ENCODE measurements at regions not wholly inside any gene's neighbourhood (a gene's known extent, or its start where the extent isn't known, plus 50 kb on each side); places are given as distances from the start of the nearest gene placed in this dataset.

DNA sequence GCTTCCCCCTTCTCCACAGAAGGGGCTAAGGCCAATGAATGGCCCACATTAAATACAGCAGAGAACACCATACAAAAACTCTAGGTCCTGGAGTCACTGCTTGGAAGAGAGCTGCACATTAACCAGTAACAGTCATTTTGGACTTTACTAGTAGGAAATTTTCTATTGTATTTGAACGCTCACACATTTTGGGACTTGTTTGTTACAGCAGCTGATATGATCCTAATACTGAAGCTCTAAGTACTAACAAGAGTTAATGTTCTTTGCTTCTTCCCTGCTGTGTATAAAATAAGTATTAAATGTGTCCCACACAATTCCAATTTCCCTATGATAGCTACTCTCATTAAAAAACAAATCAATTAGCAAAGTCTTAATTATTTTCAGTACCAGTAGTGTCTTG lies 148.3 kb upstream of the IRX3 start:
- Histone ChIP-seq H3K4me3 (no peak overlapping the region), H3K4me1 (no peaks in the 10 kb centered on the region), H3K36me3 (no peaks in the 10 kb centered on the region), H3K27ac (no peak overlapping the region), H3K27me3 (no peaks in the 10 kb centered on the region), H3K9me3 (no peaks in the 10 kb centered on the region)
- intact Hi-C loops (cut with DNase I): no loop called here
- no peak for DNase-seq (ENCODE audit: low spot score in 2 of 2)
- TF ChIP-seq, protein P1, sequence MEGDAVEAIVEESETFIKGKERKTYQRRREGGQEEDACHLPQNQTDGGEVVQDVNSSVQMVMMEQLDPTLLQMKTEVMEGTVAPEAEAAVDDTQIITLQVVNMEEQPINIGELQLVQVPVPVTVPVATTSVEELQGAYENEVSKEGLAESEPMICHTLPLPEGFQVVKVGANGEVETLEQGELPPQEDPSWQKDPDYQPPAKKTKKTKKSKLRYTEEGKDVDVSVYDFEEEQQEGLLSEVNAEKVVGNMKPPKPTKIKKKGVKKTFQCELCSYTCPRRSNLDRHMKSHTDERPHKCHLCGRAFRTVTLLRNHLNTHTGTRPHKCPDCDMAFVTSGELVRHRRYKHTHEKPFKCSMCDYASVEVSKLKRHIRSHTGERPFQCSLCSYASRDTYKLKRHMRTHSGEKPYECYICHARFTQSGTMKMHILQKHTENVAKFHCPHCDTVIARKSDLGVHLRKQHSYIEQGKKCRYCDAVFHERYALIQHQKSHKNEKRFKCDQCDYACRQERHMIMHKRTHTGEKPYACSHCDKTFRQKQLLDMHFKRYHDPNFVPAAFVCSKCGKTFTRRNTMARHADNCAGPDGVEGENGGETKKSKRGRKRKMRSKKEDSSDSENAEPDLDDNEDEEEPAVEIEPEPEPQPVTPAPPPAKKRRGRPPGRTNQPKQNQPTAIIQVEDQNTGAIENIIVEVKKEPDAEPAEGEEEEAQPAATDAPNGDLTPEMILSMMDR (IDR thresholded peaks at IDR 0.05): no peak

DNA sequence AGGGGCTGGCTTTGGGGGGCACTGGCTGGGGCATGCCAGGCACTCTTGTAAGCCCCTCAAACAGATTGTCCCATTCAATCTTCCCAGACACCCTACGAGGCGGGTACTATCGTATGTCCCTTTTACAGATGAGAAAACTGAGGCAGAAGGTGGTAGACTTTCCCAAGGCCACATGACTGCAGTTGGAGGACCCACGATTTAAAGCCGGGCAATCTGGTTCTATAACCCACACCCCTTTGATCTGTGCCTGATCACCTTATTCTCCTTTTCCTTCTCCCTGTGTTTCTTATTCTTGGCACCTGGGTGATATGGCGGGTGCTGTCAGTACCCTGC lies 146.3 kb upstream of the IRX3 start:
- no peak overlapping the region for H3K27ac ChIP-seq
- H3K27me3 ChIP-seq: no peaks in the 10 kb centered on the region
- TF ChIP-seq, protein P1 (IDR thresholded peaks at IDR 0.05): no peak
- H3K9me3 ChIP-seq: no peaks in the 10 kb centered on the region
- no peaks in the 10 kb centered on the region for H3K4me1 ChIP-seq
- H3K36me3 ChIP-seq: no peaks in the 10 kb centered on the region
- no peak overlapping the region for H3K4me3 ChIP-seq
- intact Hi-C loops (cut with DNase I): no loop called here
- no peak for DNase-seq (ENCODE audit: low spot score in 2 of 2)

DNA sequence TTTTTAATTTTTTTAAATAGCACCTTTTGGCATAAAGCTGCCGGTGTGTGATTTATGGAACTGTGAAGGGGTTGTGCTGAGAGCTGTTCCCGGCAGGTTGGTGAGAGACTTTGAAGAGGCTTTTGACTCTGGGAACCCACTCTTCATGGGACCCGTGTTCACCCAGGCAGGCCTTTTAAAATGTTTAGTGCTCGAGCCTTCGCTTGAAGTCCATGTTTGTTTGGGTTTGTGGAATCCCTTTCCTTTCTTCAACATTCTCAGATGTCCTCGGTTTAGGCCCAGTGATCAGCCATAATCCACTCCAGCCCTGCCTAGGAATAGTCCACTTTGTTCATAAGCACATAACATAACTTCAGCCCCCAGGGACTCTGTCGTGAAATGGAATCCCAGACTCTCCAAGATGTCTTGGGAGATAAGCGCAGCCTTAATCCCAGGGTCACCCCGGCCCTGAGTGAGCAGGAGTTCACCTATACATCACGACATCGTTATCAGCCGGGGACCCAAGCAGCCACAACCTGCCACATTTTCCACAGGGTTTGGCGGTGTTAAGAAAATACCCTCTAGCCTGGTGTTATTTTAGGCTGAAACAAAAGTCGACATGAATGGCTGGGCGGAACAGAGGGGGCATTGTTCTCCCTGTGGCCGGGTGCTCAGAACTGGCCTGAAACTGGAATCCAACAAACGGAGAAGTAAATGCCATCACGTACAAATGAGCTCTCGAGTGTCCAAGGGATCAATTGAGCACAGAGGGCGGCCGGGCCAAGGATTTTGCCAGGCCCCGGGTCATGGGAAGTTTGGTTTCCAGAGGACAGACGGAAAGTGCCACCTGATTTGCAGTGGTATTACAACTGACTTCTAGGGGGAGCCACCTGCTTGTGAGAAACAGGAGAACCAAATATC lies 145.7 kb upstream of the IRX3 start:
- TF ChIP-seq, protein P1 (IDR thresholded peaks at IDR 0.05): no peak
- intact Hi-C loops (cut with DNase I): no loop called here
- Histone ChIP-seq H3K4me3 (no peak overlapping the region), H3K9me3 (no peaks in the 10 kb centered on the region), H3K27me3 (no peaks in the 10 kb centered on the region), H3K27ac (no peak overlapping the region), H3K36me3 (no peaks in the 10 kb centered on the region), H3K4me1 (no peaks in the 10 kb centered on the region)
- no peak for DNase-seq (ENCODE audit: low spot score in 2 of 2)

DNA sequence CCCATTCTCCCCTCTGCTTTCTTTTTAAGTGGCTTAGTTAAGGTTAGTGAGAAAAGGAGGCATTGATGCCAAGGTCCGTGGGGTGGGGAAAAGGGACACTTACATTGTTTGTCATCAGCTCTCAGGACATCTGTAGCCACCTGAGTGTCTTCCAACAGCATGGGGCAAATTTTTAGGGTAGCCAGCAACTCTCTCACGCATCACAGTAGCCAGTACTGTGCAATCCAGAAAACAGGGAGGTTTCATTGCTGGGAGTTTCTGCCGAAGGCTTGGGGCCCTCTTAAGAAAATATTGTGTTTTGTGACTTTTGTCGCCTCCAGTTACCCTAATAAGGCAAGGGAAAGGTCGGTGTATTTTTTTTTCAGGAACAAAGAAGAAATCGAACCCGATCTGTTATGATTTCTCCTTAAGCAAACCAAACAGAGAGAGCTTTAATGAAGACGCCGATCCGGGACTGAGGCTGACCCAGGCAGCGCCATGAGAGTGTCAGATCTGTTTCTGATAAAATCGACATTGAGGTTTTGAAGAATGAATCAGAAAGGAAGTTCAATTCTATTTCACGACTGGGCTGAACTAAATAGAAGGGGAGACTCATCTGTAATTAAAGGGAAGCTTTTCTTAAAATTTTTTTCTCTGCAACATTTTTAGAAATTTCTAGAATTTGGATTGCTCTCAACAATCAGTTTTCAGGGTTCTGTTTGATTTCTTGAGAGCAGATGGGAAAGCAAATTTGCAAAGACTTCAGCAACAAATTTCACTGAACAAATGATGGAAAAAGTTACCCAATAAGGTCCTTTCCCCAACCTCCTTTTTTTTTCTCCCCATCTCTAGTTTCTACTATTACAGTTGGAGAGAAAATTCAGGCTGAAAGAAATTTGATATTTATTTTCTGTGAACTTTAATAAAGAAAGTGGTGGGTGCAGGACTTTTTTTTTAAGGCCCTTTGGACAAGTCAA lies 144.7 kb upstream of the IRX3 start:
- DNase-seq (ENCODE audit: low spot score in 2 of 2): no peak
- no peaks in the 10 kb centered on the region for H3K36me3 ChIP-seq
- no peak overlapping the region for H3K27ac ChIP-seq
- TF ChIP-seq, protein P1 (IDR thresholded peaks at IDR 0.05): no peak
- no peaks in the 10 kb centered on the region for H3K4me1 ChIP-seq
- intact Hi-C loops (cut with DNase I): no loop called here
- H3K9me3 ChIP-seq: no peaks in the 10 kb centered on the region
- no peaks in the 10 kb centered on the region for H3K27me3 ChIP-seq
- no peak overlapping the region for H3K4me3 ChIP-seq

DNA sequence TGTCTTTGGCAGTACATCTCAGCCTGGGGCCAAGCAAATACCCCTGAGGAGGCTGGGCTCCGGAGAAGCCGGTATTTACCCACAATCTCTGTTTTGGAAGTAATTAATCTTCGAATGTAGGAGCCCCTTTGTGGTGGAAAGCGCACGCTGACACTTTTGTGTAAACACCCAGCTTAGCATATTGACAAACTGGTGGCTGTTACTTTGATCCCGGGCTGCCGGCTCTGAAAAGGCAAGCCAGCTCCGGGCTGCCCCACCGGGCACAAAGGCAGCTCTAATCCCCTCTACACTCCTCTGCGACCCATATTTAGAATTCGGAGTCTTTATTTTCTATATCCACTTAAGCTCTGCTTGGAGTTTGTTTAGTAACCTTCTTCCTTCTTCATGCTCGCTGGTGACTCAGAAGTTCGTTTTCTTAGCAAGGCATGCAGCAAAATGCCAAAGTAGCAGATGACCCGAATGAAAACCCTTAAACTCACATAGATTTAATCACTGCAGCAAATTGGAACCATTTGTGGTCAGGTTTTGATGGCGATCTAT lies 144.0 kb upstream of the IRX3 start:
- Histone ChIP-seq H3K9me3 (no peaks in the 10 kb centered on the region), H3K4me3 (no peak overlapping the region), H3K36me3 (no peaks in the 10 kb centered on the region), H3K4me1 (no peaks in the 10 kb centered on the region), H3K27me3 (no peaks in the 10 kb centered on the region), H3K27ac (no peak overlapping the region)
- intact Hi-C loops (cut with DNase I): no loop called here
- no peak for DNase-seq (ENCODE audit: low spot score in 2 of 2)
- TF ChIP-seq, protein P1 (IDR thresholded peaks at IDR 0.05): no peak
